GM04504 (cell line): ENCODE measurements at regions not wholly inside any gene's neighbourhood (a gene's known extent, or its start where the extent isn't known, plus 50 kb on each side); places are given as distances from the start of the nearest gene placed in this dataset.

Source experiments
- DNase-seq: peaks from one replicate; pipeline ENCODE4 v3.0.0-alpha.2; 2012; ENCODE audit warnings: low read depth

DNA sequence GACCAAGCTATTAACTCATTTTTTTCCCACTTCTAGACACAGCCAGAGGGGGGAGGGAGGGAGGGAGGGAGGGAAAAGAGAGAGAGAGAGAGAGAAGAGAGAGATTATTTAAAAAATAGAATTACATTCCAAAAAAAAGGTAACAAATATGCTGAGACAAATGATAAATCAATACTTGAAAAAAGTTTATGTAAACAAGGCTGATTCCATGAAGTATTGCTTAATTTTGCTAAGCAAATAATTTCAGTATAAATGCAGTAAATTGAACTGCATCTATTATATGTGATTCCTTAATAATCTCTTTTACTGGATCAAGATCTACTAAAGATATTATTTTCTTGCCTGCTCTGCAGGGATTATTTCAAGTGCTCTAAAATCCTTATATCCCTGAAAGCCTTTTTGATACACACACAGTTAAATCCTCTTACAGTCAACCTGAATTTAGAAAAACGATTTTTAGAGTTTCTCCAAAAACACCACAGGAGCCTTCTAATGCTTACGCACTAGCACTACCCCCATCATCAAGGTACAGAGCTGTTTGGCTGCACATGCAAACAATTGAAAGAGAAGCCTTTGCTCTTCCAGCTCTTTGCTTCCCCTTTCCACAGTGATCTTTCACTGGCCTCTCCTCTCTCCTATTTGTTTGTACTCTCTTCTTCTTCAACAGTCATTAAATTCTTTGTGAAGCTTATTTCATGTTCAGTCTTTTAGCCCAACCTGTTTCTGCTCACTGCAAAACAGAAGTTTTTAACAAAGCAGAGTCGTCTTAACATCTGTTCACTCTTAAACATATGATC, 426.3 kb upstream of the FAM241A start:
- DNase-seq: no peak

- DNase-seq: no peak
Measured at GRCh38 chr4:111720866-111721265, 424.4 kb upstream of the FAM241A start.

DNA sequence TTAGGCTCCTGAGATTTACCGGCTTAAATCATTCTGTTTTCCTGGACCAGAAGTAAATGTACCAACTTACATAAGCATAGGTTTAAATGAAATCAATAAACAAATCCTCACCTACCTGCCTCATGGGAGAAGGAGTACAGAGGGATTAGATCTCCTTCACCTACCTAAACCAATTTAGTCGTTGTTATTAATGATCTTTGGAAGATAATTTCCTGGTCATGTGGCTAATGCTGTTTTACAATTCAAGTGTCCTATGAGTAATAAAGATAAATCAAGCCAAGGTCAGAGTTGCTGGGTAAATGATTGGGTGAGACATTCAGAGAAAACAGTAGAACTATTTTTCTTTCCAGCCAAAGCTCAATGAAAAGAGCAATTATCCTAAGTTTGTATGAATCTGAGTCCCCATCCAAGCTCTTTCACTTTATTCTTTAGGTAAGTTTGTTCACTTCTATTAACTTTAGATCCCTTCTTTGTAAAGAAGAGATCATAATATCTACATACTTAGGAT, 423.0 kb upstream of the FAM241A start:
- no peak for DNase-seq

- no peak for DNase-seq
Measured at GRCh38 chr4:111736516-111736915, 408.7 kb upstream of the FAM241A start.

GRCh38 chr4:111744847-111745246, 400.4 kb upstream of the FAM241A start:
- no peak for DNase-seq

GRCh38 chr4:111748157-111748556, 397.1 kb upstream of the FAM241A start:
- DNase-seq: no peak

- DNase-seq: no peak
Measured at GRCh38 chr4:111754003-111754402, 391.3 kb upstream of the FAM241A start.

GRCh38 chr4:111755571-111755970, 389.7 kb upstream of the FAM241A start:
- DNase-seq: no peak

GRCh38 chr4:111761531-111761930, 383.7 kb upstream of the FAM241A start:
- DNase-seq: peak; percentile 47

- no peak for DNase-seq
Measured at GRCh38 chr4:111770514-111770913, 374.7 kb upstream of the FAM241A start.

DNA sequence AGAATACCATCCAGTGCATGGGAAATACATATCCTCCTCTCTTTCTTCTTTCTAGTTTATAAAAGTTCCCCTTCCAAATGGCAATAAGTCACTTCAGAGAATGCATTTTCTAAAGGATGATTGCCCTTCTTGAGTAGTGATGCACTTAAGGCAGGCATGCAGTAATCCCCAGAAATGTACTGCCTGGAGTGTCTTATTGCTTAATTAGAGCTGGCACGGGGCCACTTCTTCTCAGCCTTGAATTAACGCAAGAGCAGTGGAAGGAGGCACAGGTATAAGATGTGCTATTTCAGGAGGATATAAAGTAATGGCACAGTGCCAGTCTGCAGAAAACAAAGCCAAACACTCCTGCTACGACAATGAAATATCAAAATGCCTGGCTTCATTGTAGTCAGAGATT, 371.4 kb upstream of the FAM241A start:
- no peak for DNase-seq

DNA sequence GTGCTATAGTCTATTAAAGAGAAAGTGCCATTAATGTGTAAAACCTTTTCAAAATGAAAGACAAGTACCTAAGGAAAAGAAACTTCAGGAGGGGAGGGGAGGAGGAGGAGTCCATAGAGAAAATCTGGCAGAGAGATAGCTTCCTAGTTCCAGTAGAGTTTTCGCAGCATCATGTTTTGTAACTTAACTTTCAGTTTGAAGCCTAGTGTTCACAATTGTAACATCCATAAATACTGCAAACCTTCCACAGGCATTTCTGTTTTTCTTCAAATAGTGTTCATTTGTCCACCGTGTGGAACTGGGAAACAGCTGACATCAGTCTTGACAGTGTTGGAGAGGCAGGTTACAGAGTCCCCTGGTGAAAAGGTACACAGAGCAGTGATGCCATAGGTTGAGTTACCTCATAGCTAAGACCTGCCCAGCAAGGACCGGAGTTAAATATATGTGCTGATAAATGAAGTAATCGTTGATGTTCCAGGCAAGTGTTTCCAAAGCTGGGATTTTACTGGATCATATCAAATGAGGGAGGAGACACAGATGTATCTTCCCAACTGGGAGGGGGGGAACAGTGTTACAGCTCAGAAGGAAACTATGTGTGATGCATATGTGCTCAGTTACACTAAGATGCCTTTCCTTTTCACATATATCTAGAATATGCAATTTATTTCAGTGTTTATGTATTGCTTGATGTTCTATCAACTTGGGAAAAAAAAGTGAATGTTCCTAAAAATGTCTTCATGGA, 369.5 kb upstream of the FAM241A start:
- no peak for DNase-seq

DNA sequence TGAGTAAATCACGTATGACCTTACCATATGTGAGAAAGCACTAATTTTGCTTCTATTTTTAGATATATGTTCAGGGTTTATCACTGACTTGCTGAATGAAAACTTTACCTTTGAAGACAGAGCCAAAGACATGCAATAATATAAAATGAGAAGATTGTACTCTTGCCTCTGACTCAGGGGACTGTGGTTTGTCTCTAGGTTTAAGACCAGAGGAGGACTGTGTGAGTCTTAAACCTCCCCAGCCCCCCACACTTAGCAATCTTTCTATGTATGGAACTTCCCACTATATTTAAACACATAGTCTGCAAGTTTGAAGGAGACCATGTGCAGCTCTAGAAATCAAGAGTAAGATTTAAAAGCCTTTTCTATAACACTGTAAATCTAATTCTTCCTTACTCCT, 368.7 kb upstream of the FAM241A start:
- DNase-seq: no peak

DNA sequence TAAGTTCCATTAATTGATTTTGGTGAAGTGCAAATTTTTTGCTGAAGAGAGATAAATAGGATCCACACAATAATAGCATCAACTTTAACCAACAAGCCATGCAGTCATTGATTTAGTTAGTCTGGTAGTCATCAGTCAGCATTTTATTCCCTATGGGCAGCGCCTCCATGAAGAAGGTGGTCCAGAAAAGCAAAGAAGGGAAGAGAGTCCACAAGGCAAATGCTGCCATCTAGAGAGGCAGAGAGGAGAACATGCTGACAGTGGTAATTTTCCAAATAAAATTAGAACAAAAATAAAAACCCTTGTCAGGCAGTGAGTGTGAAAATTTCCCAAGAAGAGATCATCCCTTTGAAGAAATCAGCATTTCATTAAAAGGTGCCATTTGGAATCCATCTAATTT, 366.7 kb upstream of the FAM241A start:
- DNase-seq: peak; percentile 23

DNA sequence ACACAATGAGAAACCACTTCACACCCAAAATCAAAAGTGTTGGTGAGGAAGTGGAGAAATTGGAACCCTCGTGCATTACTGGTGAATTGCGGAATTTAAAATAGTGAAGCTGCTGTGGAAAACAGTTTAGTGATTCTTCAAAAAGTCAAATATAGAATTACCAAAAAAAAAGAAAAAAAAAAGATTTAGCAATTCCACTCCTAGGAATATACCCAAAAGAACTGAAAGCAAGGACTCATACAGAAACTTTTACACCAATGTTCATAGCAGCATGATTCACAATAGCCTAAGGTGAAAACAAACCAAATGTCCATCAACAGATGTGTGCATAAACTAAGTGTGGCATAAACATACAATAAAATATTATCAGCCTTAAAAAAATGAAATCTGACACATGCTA, 364.3 kb upstream of the FAM241A start:
- DNase-seq: no peak

GRCh38 chr4:111781611-111782010, 363.6 kb upstream of the FAM241A start:
- no peak for DNase-seq

GRCh38 chr4:111788099-111788498, 357.2 kb upstream of the FAM241A start:
- DNase-seq: no peak

GRCh38 chr4:111789901-111790640, 355.2 kb upstream of the FAM241A start:
- no peak for DNase-seq

GRCh38 chr4:111792632-111793031, 352.6 kb upstream of the FAM241A start:
- no peak for DNase-seq

DNA sequence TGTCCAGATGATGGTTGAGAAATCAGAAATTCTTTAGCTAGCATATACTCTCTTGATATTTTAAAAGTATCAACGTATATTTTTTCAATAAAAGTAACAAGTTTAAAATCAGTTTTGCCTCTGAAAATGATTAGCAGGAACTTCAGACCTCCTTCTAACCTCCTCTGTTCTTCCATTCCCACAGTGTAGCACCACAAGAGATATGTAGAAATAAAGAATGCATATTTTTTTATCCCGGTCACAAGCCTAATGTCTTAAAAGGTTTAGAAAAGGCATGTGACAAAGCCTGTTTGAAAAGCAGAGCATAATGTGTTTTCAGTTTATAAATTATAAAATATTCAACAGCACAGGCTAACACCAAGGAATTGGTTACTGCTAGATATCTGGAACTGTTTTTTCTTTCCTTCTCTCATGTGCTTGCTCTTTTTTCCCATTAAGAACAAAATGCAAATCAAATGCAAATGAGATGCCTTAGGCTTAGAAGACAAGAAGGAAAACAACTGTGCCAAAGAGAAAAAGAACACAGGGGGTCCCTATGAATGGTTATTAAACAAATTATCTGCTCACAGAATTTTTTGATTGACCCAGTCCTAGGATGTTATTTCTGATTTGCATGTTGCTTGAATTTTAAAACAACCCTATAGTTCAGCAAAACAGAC, 351.7 kb upstream of the FAM241A start:
- no peak for DNase-seq

DNA sequence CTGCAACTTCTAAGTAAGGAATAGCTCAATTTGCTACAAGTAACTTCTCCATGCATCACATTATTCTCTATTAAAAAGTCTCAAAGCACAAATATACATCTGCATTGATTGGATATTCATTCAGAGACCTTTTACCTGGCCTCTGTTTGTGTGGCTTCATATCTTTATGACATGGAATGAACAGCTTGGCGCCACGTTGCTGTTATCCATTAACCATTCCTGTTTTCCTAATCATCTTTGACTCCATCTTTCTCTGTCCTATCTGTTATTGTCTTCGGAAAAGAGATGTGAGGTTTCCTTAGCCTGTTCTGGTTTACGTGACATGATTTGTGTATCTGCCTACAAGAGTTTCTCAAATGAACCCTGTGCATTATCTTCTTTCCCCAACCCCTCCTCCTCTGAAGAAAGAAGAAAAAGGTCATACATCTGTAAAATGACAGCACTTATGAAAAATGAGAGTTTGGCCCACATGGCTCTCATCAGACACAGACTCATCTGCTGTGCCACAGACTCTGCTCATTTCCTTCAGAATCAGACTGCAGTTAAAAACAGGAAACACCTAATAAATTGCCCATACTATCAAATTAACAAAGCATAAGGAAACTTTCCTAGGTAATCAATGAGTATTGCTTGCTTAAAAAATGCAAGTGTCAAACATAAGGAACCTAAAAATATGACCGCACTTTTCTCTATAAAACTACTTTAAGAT, 347.6 kb upstream of the FAM241A start:
- DNase-seq: no peak
